Fibroblast of lung (primary cell): ENCODE measurements at regions not wholly inside any gene's neighbourhood (a gene's known extent, or its start where the extent isn't known, plus 50 kb on each side); places are given as distances from the start of the nearest gene placed in this dataset.

Experiments
- CTCF ChIP-seq, 2 donors: IDR thresholded peaks in 1 of 2; conservative IDR thresholded peaks in 1 of 2; 1 replicate in 1 of 2; 2 replicates in 1 of 2; pipeline ENCODE4 v1.5.1; 2011 to 2012; ENCODE audit warnings: low read length in 2 of 2, control low read depth in 1 of 2, inconsistent platforms in 1 of 2, low read depth in 1 of 2, mild to moderate bottlenecking in 1 of 2
- EZH2 ChIP-seq: IDR thresholded peaks from 2 replicates; pipeline ENCODE4 v1.5.1; 2012; ENCODE audit warnings: low read length, control low read depth, mild to moderate bottlenecking; ENCODE audit errors: missing control alignments

- TF ChIP-seq CTCF (conservative IDR thresholded peaks at IDR 0.05 in 1 of 2, IDR thresholded peaks at IDR 0.05 in 1 of 2; ENCODE audit: low read depth in 1 of 2, low read length in 2 of 2) (no peak), EZH2 (no peak)
Observed at GRCh38 chr5:103929338-103930013, 366.9 kb upstream of the NUDT12 start.
